Trophoblast cell (in vitro differentiated cells and primary cell): ENCODE measurements at regions not wholly inside any gene's neighbourhood (a gene's known extent, or its start where the extent isn't known, plus 50 kb on each side); places are given as distances from the start of the nearest gene placed in this dataset.

Experiments
- DNase-seq, 2 donors: peaks; one replicate each; pipeline ENCODE4 v3.0.0-alpha.2; 2016
- H2AFZ ChIP-seq: 2 replicates; pipeline ENCODE4 v1.6.1; 2013; ENCODE audit warnings: low read length, moderate library complexity, mild to moderate bottlenecking; ENCODE audit not compliant: insufficient read depth, poor library complexity
- H2AK5ac ChIP-seq: 2 replicates; pipeline ENCODE4 v1.6.1; 2013; ENCODE audit warnings: mild to moderate bottlenecking, low read length
- H2BK120ac ChIP-seq: 2 replicates; pipeline ENCODE4 v1.6.1; 2013; ENCODE audit warnings: low read length, mild to moderate bottlenecking, moderate library complexity; ENCODE audit not compliant: insufficient read depth, poor library complexity
- H2BK12ac ChIP-seq: 2 replicates; pipeline ENCODE4 v1.6.1; 2013; ENCODE audit warnings: mild to moderate bottlenecking, low read length, moderate library complexity
- H2BK5ac ChIP-seq: 2 replicates; pipeline ENCODE4 v1.6.1; 2013; ENCODE audit warnings: low read length, low read depth, moderate library complexity, mild to moderate bottlenecking; ENCODE audit not compliant: poor library complexity
- H3K14ac ChIP-seq: 2 replicates; pipeline ENCODE4 v1.6.1; 2013; ENCODE audit warnings: mild to moderate bottlenecking, low read length
- H3K18ac ChIP-seq: 2 replicates; pipeline ENCODE4 v1.6.1; 2013; ENCODE audit warnings: mild to moderate bottlenecking, low read length
- H3K23ac ChIP-seq: 2 replicates; pipeline ENCODE4 v1.6.1; 2013; ENCODE audit warnings: low read length
- H3K27ac ChIP-seq: 2 replicates; pipeline ENCODE4 v1.5.1; 2013; ENCODE audit warnings: low read depth, mild to moderate bottlenecking, inconsistent platforms, low read length, moderate library complexity
- H3K27me3 ChIP-seq: 2 replicates; pipeline ENCODE4 v1.6.1; 2013; ENCODE audit warnings: inconsistent platforms, mild to moderate bottlenecking, low read length, moderate library complexity; ENCODE audit not compliant: insufficient read depth
- H3K36me3 ChIP-seq, 2 experiments: 1 replicate in 1 of 2; 2 replicates in 1 of 2; pipeline ENCODE4 v1.6.1; 2013; ENCODE audit warnings: low read length in 2 of 2, mild to moderate bottlenecking in 2 of 2, moderate library complexity in 1 of 2; ENCODE audit not compliant: insufficient read depth in 2 of 2, control insufficient read depth in 1 of 2
- H3K4ac ChIP-seq: 2 replicates; pipeline ENCODE4 v1.6.1; 2013; ENCODE audit warnings: low read depth, mild to moderate bottlenecking, low read length, moderate library complexity
- H3K4me1 ChIP-seq, 2 experiments: 1 replicate in 1 of 2; 2 replicates in 1 of 2; pipeline ENCODE4 v1.6.1; 2013; ENCODE audit warnings: low read length in 2 of 2, mild to moderate bottlenecking in 2 of 2, moderate library complexity in 1 of 2; ENCODE audit not compliant: insufficient read depth in 2 of 2, control insufficient read depth in 1 of 2
- H3K4me2 ChIP-seq: 2 replicates; pipeline ENCODE4 v1.6.1; 2013; ENCODE audit warnings: inconsistent platforms, mild to moderate bottlenecking, low read length, moderate library complexity
- H3K4me3 ChIP-seq: 2 replicates; pipeline ENCODE4 v1.5.1; 2013; ENCODE audit warnings: mild to moderate bottlenecking, low read depth, low read length, inconsistent platforms
- H3K79me1 ChIP-seq: one replicate; pipeline ENCODE4 v1.6.1; 2013; ENCODE audit warnings: low read length
- H3K79me2 ChIP-seq: 2 replicates; pipeline ENCODE4 v1.6.1; 2013; ENCODE audit warnings: low read length, mild to moderate bottlenecking; ENCODE audit not compliant: control insufficient read depth, insufficient read depth, poor library complexity
- H3K9ac ChIP-seq: 2 replicates; pipeline ENCODE4 v1.6.1; 2013; ENCODE audit warnings: mild to moderate bottlenecking, low read length
- H3K9me3 ChIP-seq: 2 replicates; pipeline ENCODE4 v1.6.1; 2013; ENCODE audit warnings: low read depth, mild to moderate bottlenecking, control low read depth, inconsistent platforms, low read length; ENCODE audit not compliant: insufficient read depth
- H4K12ac ChIP-seq: 2 replicates; pipeline ENCODE4 v1.6.1; 2013; ENCODE audit warnings: low read depth, mild to moderate bottlenecking, low read length, moderate library complexity
- H4K8ac ChIP-seq: 2 replicates; pipeline ENCODE4 v1.6.1; 2013; ENCODE audit warnings: low read depth, mild to moderate bottlenecking, low read length, moderate library complexity
- H4K91ac ChIP-seq: one replicate; pipeline ENCODE4 v1.6.1; 2013; ENCODE audit warnings: low read depth, mild to moderate bottlenecking, low read length, moderate library complexity
- WGBS: extraction: QIAGEN DNeasy Blood & Tissue Kit; methylation state at CpG from one replicate; pipeline ENCODE4 v1.1.7; 2013; ENCODE audit warnings: missing lambda C conversion rate; ENCODE audit not compliant: insufficient read length, insufficient coverage; ENCODE audit errors: extremely low coverage; 5-methylcytosine and 5-hydroxymethylcytosine counted together

DNA sequence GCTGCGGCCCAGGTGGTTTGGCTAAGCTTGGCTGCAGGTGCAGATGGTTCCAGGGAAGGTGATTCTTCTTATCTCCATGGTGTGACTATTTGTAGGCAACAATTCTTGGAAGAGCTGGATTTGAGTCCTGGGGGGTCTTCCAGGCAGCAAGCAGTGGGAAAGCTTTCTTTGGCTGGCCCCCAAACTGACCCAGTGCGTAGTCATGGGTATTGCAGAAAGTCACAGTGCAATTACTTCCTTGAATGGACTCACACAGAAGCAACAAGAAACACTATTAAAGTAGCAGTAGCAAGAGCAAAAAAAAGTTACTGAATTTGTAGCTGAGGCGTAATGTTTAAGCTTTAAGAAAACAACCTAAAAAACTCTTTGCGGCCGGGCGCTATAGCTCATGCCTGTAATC is 293.6 kb upstream of the ATP5MC3 start:
- Histone ChIP-seq H3K4me3 (no peak overlapping the region), H3K79me1 (no peaks in the 10 kb centered on the region), H4K12ac (no peak overlapping the region), H4K8ac (no peak overlapping the region), H2BK120ac (no peak overlapping the region), H3K14ac (no peak overlapping the region), H2AFZ (no peak overlapping the region), H4K91ac (no peak overlapping the region), H3K4me2 (no peak overlapping the region), H3K27ac (no peak overlapping the region), H2AK5ac (no peak overlapping the region), H3K18ac (no peak overlapping the region), H3K9ac (no peak overlapping the region), H3K23ac (no peak overlapping the region), H3K79me2 (no peaks in the 10 kb centered on the region), H2BK5ac (no peak overlapping the region), H3K4ac (no peak overlapping the region), H3K9me3 (no peaks in the 10 kb centered on the region), H3K4me1 (no peaks in the 10 kb centered on the region), H3K36me3 (no peaks in the 10 kb centered on the region), H3K27me3 (no peaks in the 10 kb centered on the region), H2BK12ac (no peak overlapping the region)
- no CpG with 5 or more reads among the region's 6 CpGs for WGBS
- no peak for DNase-seq

- Histone ChIP-seq H3K27me3 (no peaks in the 10 kb centered on the region), H2BK12ac (no peak overlapping the region)
Measured at GRCh38 chr2:175468431-175469098, 287.1 kb upstream of the ATP5MC3 start.

GRCh38 chr2:175465101-175465500 is 283.6 kb upstream of the ATP5MC3 start:
- Histone ChIP-seq H4K8ac (no peak overlapping the region), H2AFZ (no peak overlapping the region), H3K9ac (no peak overlapping the region), H3K4me3 (no peak overlapping the region), H3K18ac (no peak overlapping the region), H2BK120ac (no peak overlapping the region), H3K79me2 (no peaks in the 10 kb centered on the region), H3K9me3 (no peaks in the 10 kb centered on the region), H2BK12ac (no peak overlapping the region), H3K79me1 (no peaks in the 10 kb centered on the region), H4K12ac (no peak overlapping the region), H3K36me3 (no peaks in the 10 kb centered on the region), H3K4me1 (no peaks in the 10 kb centered on the region), H3K23ac (no peak overlapping the region), H3K4ac (no peak overlapping the region), H3K14ac (no peak overlapping the region), H4K91ac (no peak overlapping the region), H3K27me3 (no peaks in the 10 kb centered on the region), H3K27ac (no peak overlapping the region), H2BK5ac (no peak overlapping the region), H3K4me2 (no peak overlapping the region), H2AK5ac (no peak overlapping the region)
- DNase-seq, result no peak

More at GRCh38 chr2:175468431-175469098, 287.1 kb upstream of the ATP5MC3 start:
- Histone ChIP-seq H3K27ac (no peak overlapping the region), H2AK5ac (no peak overlapping the region), H4K91ac (no peak overlapping the region), H2AFZ (no peak overlapping the region), H3K4me2 (no peak overlapping the region), H3K9ac (no peak overlapping the region), H3K36me3 (no peaks in the 10 kb centered on the region), H3K18ac (no peak overlapping the region), H3K23ac (no peak overlapping the region), H2BK5ac (no peak overlapping the region), H3K4ac (no peak overlapping the region), H2BK120ac (no peak overlapping the region), H3K79me2 (no peaks in the 10 kb centered on the region), H3K4me1 (no peaks in the 10 kb centered on the region), H3K4me3 (no peak overlapping the region), H3K9me3 (no peaks in the 10 kb centered on the region), H4K12ac (no peak overlapping the region), H4K8ac (no peak overlapping the region), H3K14ac (no peak overlapping the region), H3K79me1 (no peaks in the 10 kb centered on the region)
- WGBS, result no CpG with 5 or more reads among the region's 7 CpGs
- no peak for DNase-seq

DNA sequence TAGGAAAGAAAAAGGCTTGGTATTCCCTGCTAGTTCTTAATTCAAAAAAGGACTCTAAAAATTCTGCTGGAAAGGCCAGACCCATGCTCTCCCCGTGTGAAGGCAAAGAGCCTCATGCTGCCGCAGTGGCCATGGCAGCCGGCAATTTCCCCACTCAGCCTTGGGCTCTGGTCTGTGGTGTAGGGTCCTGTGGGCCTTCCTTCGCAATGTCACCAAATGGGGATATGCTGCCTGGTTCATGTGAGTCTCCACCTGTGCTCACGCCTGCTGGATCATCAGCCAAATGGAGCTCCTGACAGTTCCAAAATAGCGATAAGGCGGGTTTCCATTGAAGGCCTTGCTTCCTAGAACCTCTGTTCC is 282.8 kb upstream of the ATP5MC3 start:
- Histone ChIP-seq H3K18ac (no peak overlapping the region), H3K9me3 (no peaks in the 10 kb centered on the region), H3K4me1 (no peaks in the 10 kb centered on the region), H3K36me3 (no peaks in the 10 kb centered on the region), H2AK5ac (no peak overlapping the region), H3K9ac (no peak overlapping the region), H2AFZ (no peak overlapping the region), H3K4ac (no peak overlapping the region), H4K91ac (no peak overlapping the region), H3K23ac (no peak overlapping the region), H3K79me1 (no peaks in the 10 kb centered on the region), H3K27ac (no peak overlapping the region), H3K4me3 (no peak overlapping the region), H3K79me2 (no peaks in the 10 kb centered on the region), H4K12ac (no peak overlapping the region), H2BK120ac (no peak overlapping the region), H2BK5ac (no peak overlapping the region), H4K8ac (no peak overlapping the region), H2BK12ac (no peak overlapping the region), H3K14ac (no peak overlapping the region), H3K27me3 (no peaks in the 10 kb centered on the region), H3K4me2 (no peak overlapping the region)
- WGBS, result no CpG with 5 or more reads among the region's 7 CpGs
- DNase-seq, result no peak
